ENCODE measurements at regions not wholly inside any gene's neighbourhood (a gene's known extent, or its start where the extent isn't known, plus 50 kb on each side); places are given as distances from the start of the nearest gene placed in this dataset.

DNA sequence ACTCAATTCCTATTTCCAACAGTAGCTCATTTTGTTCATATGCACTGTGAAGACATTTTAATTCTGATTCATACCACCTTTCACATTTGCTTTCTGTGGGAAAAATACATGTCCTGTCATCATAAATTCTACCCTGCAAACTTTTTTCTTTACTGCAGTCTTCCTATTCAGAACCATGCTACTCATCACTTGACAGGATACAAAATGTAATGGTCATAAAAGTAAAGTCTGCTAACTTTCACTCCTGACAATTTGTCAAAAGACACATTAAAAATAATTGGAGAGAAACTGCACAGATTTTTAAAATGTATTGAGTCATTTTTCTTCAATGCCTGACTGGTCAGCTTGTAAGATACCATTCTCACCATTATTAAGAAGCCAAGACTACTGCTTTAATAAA lies 1817.1 kb downstream of the BRINP3 start:
- H3K27ac Mint-ChIP-seq (ENCODE audit: unreplicated experiment): no peak overlapping the region
- DNase-seq (ENCODE audit: low spot score): no peak
- H3K9me3 Mint-ChIP-seq (ENCODE audit: low read depth): no peaks in the 10 kb centered on the region
- no peaks in the 10 kb centered on the region for H3K4me1 Mint-ChIP-seq (ENCODE audit: low read depth)
- H3K36me3 Mint-ChIP-seq (ENCODE audit: low read depth): no peaks in the 10 kb centered on the region
- no peaks in the 10 kb centered on the region for H3K27me3 Mint-ChIP-seq (ENCODE audit: low read depth)
- TF ChIP-seq, protein P1, sequence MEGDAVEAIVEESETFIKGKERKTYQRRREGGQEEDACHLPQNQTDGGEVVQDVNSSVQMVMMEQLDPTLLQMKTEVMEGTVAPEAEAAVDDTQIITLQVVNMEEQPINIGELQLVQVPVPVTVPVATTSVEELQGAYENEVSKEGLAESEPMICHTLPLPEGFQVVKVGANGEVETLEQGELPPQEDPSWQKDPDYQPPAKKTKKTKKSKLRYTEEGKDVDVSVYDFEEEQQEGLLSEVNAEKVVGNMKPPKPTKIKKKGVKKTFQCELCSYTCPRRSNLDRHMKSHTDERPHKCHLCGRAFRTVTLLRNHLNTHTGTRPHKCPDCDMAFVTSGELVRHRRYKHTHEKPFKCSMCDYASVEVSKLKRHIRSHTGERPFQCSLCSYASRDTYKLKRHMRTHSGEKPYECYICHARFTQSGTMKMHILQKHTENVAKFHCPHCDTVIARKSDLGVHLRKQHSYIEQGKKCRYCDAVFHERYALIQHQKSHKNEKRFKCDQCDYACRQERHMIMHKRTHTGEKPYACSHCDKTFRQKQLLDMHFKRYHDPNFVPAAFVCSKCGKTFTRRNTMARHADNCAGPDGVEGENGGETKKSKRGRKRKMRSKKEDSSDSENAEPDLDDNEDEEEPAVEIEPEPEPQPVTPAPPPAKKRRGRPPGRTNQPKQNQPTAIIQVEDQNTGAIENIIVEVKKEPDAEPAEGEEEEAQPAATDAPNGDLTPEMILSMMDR (IDR thresholded peaks at IDR 0.05): no peak
- no peak overlapping the region for H3K4me3 Mint-ChIP-seq (ENCODE audit: unreplicated experiment)

DNA sequence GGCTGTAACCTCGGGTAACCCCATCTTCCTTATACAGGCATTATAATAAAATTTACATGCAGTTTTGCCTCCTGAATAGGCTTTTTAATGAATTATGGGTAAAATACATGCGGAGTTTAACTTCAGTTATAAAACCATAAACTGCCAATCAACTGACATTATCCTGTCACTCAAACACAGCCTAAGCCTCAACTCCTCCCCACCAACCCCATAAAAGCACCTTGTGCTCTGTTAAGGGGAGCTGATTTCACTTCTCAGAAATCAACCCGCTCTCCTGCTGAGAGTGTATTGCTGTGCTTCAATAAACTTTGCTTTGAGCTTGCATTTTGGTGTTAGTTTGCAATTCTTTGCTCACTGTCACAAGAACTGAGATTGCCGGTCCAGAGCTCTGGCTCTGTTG lies 1812.2 kb downstream of the BRINP3 start:
- Mint-ChIP-seq H3K36me3 (ENCODE audit: low read depth) (no peaks in the 10 kb centered on the region), H3K9me3 (ENCODE audit: low read depth) (peaks cover 5% of the 10 kb centered on the region), H3K4me3 (ENCODE audit: unreplicated experiment) (no peak overlapping the region), H3K27ac (ENCODE audit: unreplicated experiment) (no peak overlapping the region), H3K27me3 (ENCODE audit: low read depth) (no peaks in the 10 kb centered on the region), H3K4me1 (ENCODE audit: low read depth) (no peaks in the 10 kb centered on the region)
- TF ChIP-seq, protein P1 (IDR thresholded peaks at IDR 0.05): no peak
- DNase-seq (ENCODE audit: low spot score): no peak

- DNase-seq (ENCODE audit: low spot score): no peak
- Mint-ChIP-seq H3K4me1 (ENCODE audit: low read depth) (no peaks in the 10 kb centered on the region), H3K9me3 (ENCODE audit: low read depth) (peaks cover 5% of the 10 kb centered on the region), H3K4me3 (ENCODE audit: unreplicated experiment) (no peak overlapping the region), H3K27me3 (ENCODE audit: low read depth) (no peaks in the 10 kb centered on the region), H3K27ac (ENCODE audit: unreplicated experiment) (no peak overlapping the region), H3K36me3 (ENCODE audit: low read depth) (no peaks in the 10 kb centered on the region)
- TF ChIP-seq, protein P1 (IDR thresholded peaks at IDR 0.05): no peak
These were observed 1809.6 kb downstream of the BRINP3 start for GRCh38 chr1:188668083-188668482.

DNA sequence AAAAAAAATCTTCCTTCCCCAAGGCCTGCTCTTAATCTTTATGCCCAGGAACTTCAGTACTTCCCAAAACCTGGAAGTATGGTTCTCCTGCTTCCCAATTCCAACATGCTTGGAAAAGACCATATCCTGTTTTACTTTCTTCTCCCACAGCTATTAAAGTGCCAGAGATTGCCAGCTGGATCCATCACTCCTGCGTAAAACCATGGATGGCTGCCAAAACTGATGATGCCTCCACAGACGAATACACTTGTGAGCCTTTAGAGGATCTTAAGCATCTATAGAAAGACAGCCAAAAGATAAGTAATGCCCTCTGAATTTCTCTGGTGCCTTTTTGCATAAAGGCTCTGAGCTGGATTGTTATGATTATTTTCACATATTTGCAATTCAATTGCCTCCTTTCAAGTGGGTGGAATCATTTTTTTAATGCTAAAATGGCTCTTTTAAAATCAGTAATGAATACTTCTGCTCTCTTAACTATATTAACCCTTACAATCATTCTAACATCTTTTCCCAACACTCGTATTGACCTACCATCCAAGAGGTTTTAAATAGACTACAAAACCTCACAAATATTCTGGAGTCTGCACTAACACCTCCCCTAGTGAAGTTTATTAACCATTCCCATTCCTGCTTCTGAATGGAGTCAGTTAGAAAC lies 1807.8 kb downstream of the BRINP3 start:
- Mint-ChIP-seq H3K9me3 (ENCODE audit: low read depth) (peaks cover 5% of the 10 kb centered on the region), H3K4me1 (ENCODE audit: low read depth) (no peaks in the 10 kb centered on the region), H3K27me3 (ENCODE audit: low read depth) (no peaks in the 10 kb centered on the region), H3K27ac (ENCODE audit: unreplicated experiment) (no peak overlapping the region), H3K36me3 (ENCODE audit: low read depth) (no peaks in the 10 kb centered on the region), H3K4me3 (ENCODE audit: unreplicated experiment) (no peak overlapping the region)
- no peak for DNase-seq (ENCODE audit: low spot score)
- TF ChIP-seq, protein P1 (IDR thresholded peaks at IDR 0.05): no peak

DNA sequence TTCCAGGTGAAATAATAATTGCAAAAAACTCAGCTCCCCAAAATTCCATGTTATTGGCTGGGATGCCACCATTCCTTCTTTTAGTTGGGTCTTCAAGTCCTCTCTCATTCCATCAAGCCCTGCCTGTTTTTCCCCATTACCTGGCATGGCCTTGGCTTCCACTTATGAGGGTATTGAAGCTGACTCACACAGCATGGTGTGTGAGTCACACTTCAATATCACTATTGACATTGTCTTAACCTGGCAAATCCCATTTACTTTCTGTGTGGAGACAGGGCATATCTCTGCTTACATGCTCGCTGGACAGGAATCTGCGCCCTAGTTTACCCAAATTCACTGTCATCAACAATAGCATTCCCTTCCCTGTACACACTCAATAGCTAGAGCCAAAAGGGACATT lies 1806.8 kb downstream of the BRINP3 start:
- no peak for DNase-seq (ENCODE audit: low spot score)
- Mint-ChIP-seq H3K4me1 (ENCODE audit: low read depth) (no peaks in the 10 kb centered on the region), H3K9me3 (ENCODE audit: low read depth) (peaks cover 5% of the 10 kb centered on the region), H3K4me3 (ENCODE audit: unreplicated experiment) (no peak overlapping the region), H3K36me3 (ENCODE audit: low read depth) (no peaks in the 10 kb centered on the region), H3K27ac (ENCODE audit: unreplicated experiment) (no peak overlapping the region), H3K27me3 (ENCODE audit: low read depth) (no peaks in the 10 kb centered on the region)
- TF ChIP-seq, protein P1 (IDR thresholded peaks at IDR 0.05): no peak

Measured in chondrocyte (in vitro differentiated cells).